CD14-positive monocyte (primary cell): ENCODE measurements at regions not wholly inside any gene's neighbourhood (a gene's known extent, or its start where the extent isn't known, plus 50 kb on each side); places are given as distances from the start of the nearest gene placed in this dataset.

Experiments
- DNase-seq, 3 donors: peaks; one replicate each; pipeline ENCODE4 v3.0.0-alpha.2; 2011 to 2022
- H2AFZ ChIP-seq: 2 replicates; pipeline ENCODE4 v1.6.0; 2012; ENCODE audit warnings: mild to moderate bottlenecking, low read depth, low read length, inconsistent platforms; ENCODE audit not compliant: insufficient read depth, poor library complexity, severe bottlenecking
- H3K27ac ChIP-seq, 2 donors: 1 replicate in 1 of 2; 2 replicates in 1 of 2; pipeline ENCODE4 v1.5.1; 2012 to 2013; ENCODE audit warnings: low read length in 2 of 2, control low read depth in 1 of 2, inconsistent platforms in 1 of 2, low read depth in 1 of 2, mild to moderate bottlenecking in 1 of 2
- H3K27me3 ChIP-seq, 2 donors: one replicate each; pipeline versions ENCODE4 v1.6.0 to v1.6.1; 2011 to 2013; ENCODE audit warnings: low read length in 2 of 2; ENCODE audit not compliant: control insufficient read depth in 2 of 2, insufficient read depth in 2 of 2
- H3K36me3 ChIP-seq, 2 donors: replicated peaks in 1 of 2; 1 replicate in 1 of 2; 2 replicates in 1 of 2; pipeline versions ENCODE4 v1.5.1 to v1.6.1; 2012 to 2013; ENCODE audit warnings: low read length in 2 of 2, control low read depth in 1 of 2, inconsistent platforms in 1 of 2, mild to moderate bottlenecking in 1 of 2; ENCODE audit not compliant: insufficient read depth in 2 of 2, control insufficient read depth in 1 of 2
- H3K4me1 ChIP-seq, 2 donors: 1 replicate in 1 of 2; 2 replicates in 1 of 2; pipeline versions ENCODE4 v1.5.1 to v1.6.1; 2012 to 2013; ENCODE audit warnings: low read length in 2 of 2, control low read depth in 1 of 2, inconsistent platforms in 1 of 2, mild to moderate bottlenecking in 1 of 2, moderate library complexity in 1 of 2; ENCODE audit not compliant: insufficient read depth in 2 of 2, control insufficient read depth in 1 of 2
- H3K4me2 ChIP-seq: replicated peaks from 2 replicates; pipeline ENCODE3; 2012; ENCODE audit warnings: low read length, moderate library complexity, mild to moderate bottlenecking; ENCODE audit not compliant: poor library complexity, severe bottlenecking; ENCODE audit errors: extremely low read depth
- H3K4me3 ChIP-seq, 3 experiments: fragments of 200-600 bp in 1 of 3; sonication (generic) in 1 of 3; replicated peaks in 1 of 3; 1 replicate in 2 of 3; 2 replicates in 1 of 3; pipeline ENCODE4 v1.5.1; 2011 to 2013; ENCODE audit warnings: low read length in 3 of 3, mild to moderate bottlenecking in 3 of 3, control low read depth in 2 of 3, low read depth in 2 of 3, inconsistent platforms in 1 of 3, moderate library complexity in 1 of 3
- H3K79me2 ChIP-seq: 2 replicates; pipeline ENCODE4 v1.6.0; 2012; ENCODE audit warnings: mild to moderate bottlenecking, control low read depth, inconsistent platforms, low read length, moderate library complexity; ENCODE audit not compliant: insufficient read depth
- H3K9ac ChIP-seq: 2 replicates; pipeline ENCODE4 v1.6.0; 2017; ENCODE audit warnings: low read length, mild to moderate bottlenecking; ENCODE audit not compliant: insufficient read depth, poor library complexity, severe bottlenecking
- H3K9me3 ChIP-seq, 2 donors: replicated peaks in 1 of 2; 1 replicate in 1 of 2; 2 replicates in 1 of 2; pipeline versions ENCODE4 v1.5.1 to v1.6.1; 2012 to 2013; ENCODE audit warnings: low read length in 2 of 2, control low read depth in 1 of 2; ENCODE audit not compliant: control insufficient read depth in 1 of 2, insufficient read depth in 1 of 2
- H4K20me1 ChIP-seq: 2 replicates; pipeline ENCODE4 v1.6.0; 2012; ENCODE audit warnings: mild to moderate bottlenecking, low read length, control low read depth, moderate library complexity; ENCODE audit not compliant: insufficient read depth
- H3K27ac Mint-ChIP-seq, 7 donors: one replicate each; pipeline ENCODE4 v1.8.0; 2020; ENCODE audit warnings: mild to moderate bottlenecking in 7 of 7, mixed read lengths in 7 of 7, moderate library complexity in 6 of 7, inconsistent platforms in 2 of 7
- H3K27me3 Mint-ChIP-seq, 3 donors: one replicate each; pipeline ENCODE4 v1.8.0; 2021 to 2022; ENCODE audit warnings: low read depth in 3 of 3, mild to moderate bottlenecking in 3 of 3, mixed read lengths in 3 of 3, moderate library complexity in 3 of 3, inconsistent platforms in 1 of 3
- H3K36me3 Mint-ChIP-seq, 2 donors: one replicate each; pipeline ENCODE4 v1.8.0; 2020; ENCODE audit warnings: mixed read lengths in 2 of 2, inconsistent platforms in 1 of 2, mild to moderate bottlenecking in 1 of 2
- H3K4me1 Mint-ChIP-seq: one replicate; pipeline ENCODE4 v1.8.0; 2020; ENCODE audit warnings: mild to moderate bottlenecking, mixed read lengths
- H3K4me3 Mint-ChIP-seq, 2 donors: one replicate each; pipeline ENCODE4 v1.8.0; 2020; ENCODE audit warnings: mild to moderate bottlenecking in 2 of 2, mixed read lengths in 2 of 2, moderate library complexity in 1 of 2
- H3K9me3 Mint-ChIP-seq, 7 donors: one replicate each; pipeline ENCODE4 v1.8.0; 2020 to 2022; ENCODE audit warnings: mixed read lengths in 7 of 7, mild to moderate bottlenecking in 6 of 7, moderate library complexity in 6 of 7, inconsistent platforms in 2 of 7
- WGBS: methylation state at CpG from one replicate; pipeline ENCODE4 v1.1.5; 2013; ENCODE audit warnings: missing lambda C conversion rate; ENCODE audit not compliant: insufficient coverage; 5-methylcytosine and 5-hydroxymethylcytosine counted together
- intact Hi-C, 2 donors: fragments of 100-400 bp; cut with micrococcal nuclease; formaldehyde crosslinking; loops; one replicate each; pipeline versions ENCODE4 v1.15.0 to v1.15.1; 2023
- TF ChIP-seq, protein P1 (sequence below): fragments of 200-600 bp; IDR thresholded peaks from one replicate; pipeline ENCODE4 v1.8.0; 2022; ENCODE audit warnings: antibody characterized with exemption, mild to moderate bottlenecking

- WGBS = 100% methylated on average over 2 of the region's 3 CpGs
- H3K27me3 ChIP-seq = no peaks in the 10 kb centered on the region
- H3K27me3 Mint-ChIP-seq = peaks cover 0 to 3% (median 0%) of the 10 kb centered on the region in 3 donors
- no peak overlapping the region for H3K27ac Mint-ChIP-seq
- H3K36me3 Mint-ChIP-seq = no peaks in the 10 kb centered on the region
- TF ChIP-seq, protein P1, sequence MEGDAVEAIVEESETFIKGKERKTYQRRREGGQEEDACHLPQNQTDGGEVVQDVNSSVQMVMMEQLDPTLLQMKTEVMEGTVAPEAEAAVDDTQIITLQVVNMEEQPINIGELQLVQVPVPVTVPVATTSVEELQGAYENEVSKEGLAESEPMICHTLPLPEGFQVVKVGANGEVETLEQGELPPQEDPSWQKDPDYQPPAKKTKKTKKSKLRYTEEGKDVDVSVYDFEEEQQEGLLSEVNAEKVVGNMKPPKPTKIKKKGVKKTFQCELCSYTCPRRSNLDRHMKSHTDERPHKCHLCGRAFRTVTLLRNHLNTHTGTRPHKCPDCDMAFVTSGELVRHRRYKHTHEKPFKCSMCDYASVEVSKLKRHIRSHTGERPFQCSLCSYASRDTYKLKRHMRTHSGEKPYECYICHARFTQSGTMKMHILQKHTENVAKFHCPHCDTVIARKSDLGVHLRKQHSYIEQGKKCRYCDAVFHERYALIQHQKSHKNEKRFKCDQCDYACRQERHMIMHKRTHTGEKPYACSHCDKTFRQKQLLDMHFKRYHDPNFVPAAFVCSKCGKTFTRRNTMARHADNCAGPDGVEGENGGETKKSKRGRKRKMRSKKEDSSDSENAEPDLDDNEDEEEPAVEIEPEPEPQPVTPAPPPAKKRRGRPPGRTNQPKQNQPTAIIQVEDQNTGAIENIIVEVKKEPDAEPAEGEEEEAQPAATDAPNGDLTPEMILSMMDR = no peak
- no peaks in the 10 kb centered on the region for H3K4me1 Mint-ChIP-seq
- intact Hi-C loops = no loop called here
- H4K20me1 ChIP-seq = no peaks in the 10 kb centered on the region
- H3K36me3 ChIP-seq = no peaks in the 10 kb centered on the region
- H3K27ac ChIP-seq = no peak overlapping the region
- H3K9ac ChIP-seq = no peak overlapping the region
- peaks cover 0 to 5% (median 2%) of the 10 kb centered on the region in 7 donors for H3K9me3 Mint-ChIP-seq
- H3K79me2 ChIP-seq = no peaks in the 10 kb centered on the region
- no peaks in the 10 kb centered on the region for H3K9me3 ChIP-seq
- DNase-seq = no peak
- no peaks in the 10 kb centered on the region for H3K4me1 ChIP-seq
- no peak overlapping the region for H3K4me3 Mint-ChIP-seq
- no peak overlapping the region for H3K4me3 ChIP-seq
- no peak overlapping the region for H3K4me2 ChIP-seq
- H2AFZ ChIP-seq = no peak overlapping the region
Measured at GRCh38 chr5:4148009-4148408, 552.4 kb downstream of the IRX1 start.

- TF ChIP-seq, protein P1 = no peak
- H3K4me3 Mint-ChIP-seq = no peak overlapping the region
- no peak overlapping the region for H3K4me2 ChIP-seq
- peaks cover 0 to 6% (median 2%) of the 10 kb centered on the region in 7 donors for H3K9me3 Mint-ChIP-seq
- no peaks in the 10 kb centered on the region for H3K36me3 ChIP-seq
- no peaks in the 10 kb centered on the region for H3K4me1 ChIP-seq
- no peak for DNase-seq
- H3K4me3 ChIP-seq = no peak overlapping the region
- no peaks in the 10 kb centered on the region for H3K9me3 ChIP-seq
- intact Hi-C loops = no loop called here
- H3K4me1 Mint-ChIP-seq = no peaks in the 10 kb centered on the region
- H4K20me1 ChIP-seq = no peaks in the 10 kb centered on the region
- no peak overlapping the region for H3K27ac ChIP-seq
- H3K27ac Mint-ChIP-seq = no peak overlapping the region
- no peak overlapping the region for H2AFZ ChIP-seq
- no peaks in the 10 kb centered on the region for H3K79me2 ChIP-seq
- 75% methylated on average over 2 of the region's 3 CpGs for WGBS
- peaks cover 0 to 3% (median 0%) of the 10 kb centered on the region in 3 donors for H3K27me3 Mint-ChIP-seq
- no peaks in the 10 kb centered on the region for H3K27me3 ChIP-seq
- H3K36me3 Mint-ChIP-seq = no peaks in the 10 kb centered on the region
- H3K9ac ChIP-seq = no peak overlapping the region
Measured at GRCh38 chr5:4150067-4150466, 554.4 kb downstream of the IRX1 start.
